HAP-1 (cell line): ENCODE measurements at regions not wholly inside any gene's neighbourhood (a gene's known extent, or its start where the extent isn't known, plus 50 kb on each side); places are given as distances from the start of the nearest gene placed in this dataset.

ENCODE experiments used
- DNase-seq, 2 experiments: peaks; one replicate each; pipeline ENCODE4 v3.0.0-alpha.2; 2016 to 2020; ENCODE audit warnings: low spot score in 2 of 2
- H3K27me3 ChIP-seq: fragments of 250-450 bp; sonication (Bioruptor Pico); 2 replicates; pipeline ENCODE4 v1.5.1; 2020; ENCODE audit warnings: low read depth, mild to moderate bottlenecking, moderate library complexity
- H3K36me3 ChIP-seq: fragments of 250-450 bp; sonication (Bioruptor Pico); replicated peaks from 2 replicates; pipeline ENCODE4 v1.5.1; 2020; ENCODE audit warnings: mild to moderate bottlenecking
- H3K4me1 ChIP-seq: fragments of 250-450 bp; sonication (Bioruptor Pico); 2 replicates; pipeline ENCODE4 v1.5.1; 2020; ENCODE audit warnings: mild to moderate bottlenecking
- H3K4me3 ChIP-seq: fragments of 250-450 bp; sonication (Bioruptor Pico); 2 replicates; pipeline ENCODE4 v1.5.1; 2020; ENCODE audit warnings: mild to moderate bottlenecking, moderate library complexity
- H3K9me3 ChIP-seq: fragments of 250-450 bp; sonication (Bioruptor Pico); 2 replicates; pipeline ENCODE4 v1.5.1; 2020; ENCODE audit warnings: mild to moderate bottlenecking, moderate library complexity
- in situ Hi-C: fragments of 300-500 bp; cut with MboI; formaldehyde crosslinking; loops from 3 replicates; pipeline ENCODE4 v1.14.3; 2020; ENCODE audit warnings: low sequenced_read_pairs, inconsistent platforms, mixed read lengths

DNA sequence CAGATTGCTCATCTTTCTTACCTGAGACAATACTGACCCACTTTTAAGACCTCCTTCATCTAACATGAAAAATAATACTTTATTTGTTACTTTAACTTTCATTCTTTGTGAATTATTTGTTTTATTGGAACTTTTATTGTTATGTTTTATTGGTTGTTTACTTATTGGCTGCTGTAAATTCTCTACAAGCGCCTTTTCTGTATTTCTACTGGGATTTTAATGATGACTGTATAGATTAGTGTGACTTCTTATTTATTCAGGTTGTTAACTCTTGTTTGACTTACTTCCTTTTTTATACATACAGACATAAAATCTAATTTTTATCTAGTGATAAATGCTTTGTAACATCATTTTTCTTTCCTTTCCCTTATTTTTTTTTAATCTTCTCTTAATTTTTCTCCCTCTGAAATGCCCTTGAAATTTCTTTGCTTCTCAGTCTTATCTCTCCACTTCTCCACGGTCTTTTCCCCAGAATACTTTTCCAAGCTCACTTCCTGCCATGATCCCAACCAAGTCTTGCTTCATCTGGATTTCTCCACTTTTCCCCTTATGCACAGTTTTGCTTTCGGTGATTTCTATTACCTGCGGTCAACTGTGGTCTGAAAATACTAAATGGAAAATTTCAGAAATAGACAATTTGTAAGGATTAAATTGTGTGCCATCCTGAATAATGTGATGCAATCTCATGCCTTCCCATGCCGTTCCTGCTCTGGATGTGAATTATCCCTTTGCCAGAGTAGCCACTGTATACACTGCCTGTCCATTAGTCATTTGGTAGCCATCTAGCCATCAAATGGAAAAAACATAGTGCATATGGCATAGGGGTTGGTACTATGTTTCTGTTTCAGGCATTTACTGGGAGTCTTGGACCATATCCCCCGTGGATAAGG, 265.9 kb downstream of the PRL start:
- Histone ChIP-seq H3K36me3 (no peaks in the 10 kb centered on the region), H3K4me3 (no peak overlapping the region), H3K27me3 (no peaks in the 10 kb centered on the region), H3K9me3 (no peaks in the 10 kb centered on the region), H3K4me1 (peaks cover 4% of the 10 kb centered on the region)
- in situ Hi-C loops, result no loop called here
- DNase-seq, result no peak

DNA sequence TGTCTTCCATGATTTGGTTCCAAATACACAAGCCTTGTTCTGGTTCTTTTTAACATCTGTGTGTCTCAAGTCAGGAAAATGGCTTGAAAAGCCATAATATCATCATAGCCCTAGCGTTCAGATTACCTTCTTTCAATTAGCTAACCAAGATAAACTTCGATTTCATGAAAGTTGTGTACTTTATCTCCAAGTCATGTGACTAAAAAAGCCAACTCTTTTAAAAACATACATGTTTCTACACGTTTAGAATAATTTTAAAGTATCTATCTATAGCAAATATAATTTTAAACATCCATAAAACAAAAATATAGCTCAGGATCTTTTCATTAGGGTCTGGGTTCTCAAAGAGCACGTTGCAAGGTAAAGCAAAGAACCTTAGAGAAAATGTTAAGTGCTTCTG, 261.1 kb downstream of the PRL start:
- no peak overlapping the region for H3K4me3 ChIP-seq
- in situ Hi-C loops, result no loop called here
- H3K4me1 ChIP-seq, result no peaks in the 10 kb centered on the region
- no peaks in the 10 kb centered on the region for H3K36me3 ChIP-seq
- H3K9me3 ChIP-seq, result no peaks in the 10 kb centered on the region
- no peaks in the 10 kb centered on the region for H3K27me3 ChIP-seq
- DNase-seq, result no peak

DNA sequence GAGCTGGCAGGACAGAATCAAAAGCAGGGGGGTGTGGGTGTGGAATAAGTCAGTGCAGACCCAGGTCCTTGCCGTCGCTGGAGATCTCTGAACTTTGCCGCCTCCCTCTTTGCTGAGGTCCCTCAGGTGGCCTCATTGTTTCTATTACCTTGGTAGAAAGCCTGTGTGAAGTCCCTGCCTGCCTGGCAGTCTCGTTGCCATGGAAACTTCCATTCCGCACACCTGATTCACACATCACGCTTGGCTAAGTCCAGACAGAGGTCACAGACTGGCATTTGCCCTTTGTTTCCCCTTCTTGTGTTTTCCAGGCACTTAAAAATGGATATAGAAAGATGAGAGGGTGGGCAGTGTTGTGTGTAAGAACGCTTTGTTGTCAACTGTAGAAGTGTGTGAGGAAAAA, 260.6 kb downstream of the PRL start:
- Histone ChIP-seq H3K4me1 (no peaks in the 10 kb centered on the region), H3K4me3 (no peak overlapping the region), H3K36me3 (no peaks in the 10 kb centered on the region), H3K9me3 (no peaks in the 10 kb centered on the region), H3K27me3 (no peaks in the 10 kb centered on the region)
- in situ Hi-C loops, result no loop called here
- no peak for DNase-seq

DNA sequence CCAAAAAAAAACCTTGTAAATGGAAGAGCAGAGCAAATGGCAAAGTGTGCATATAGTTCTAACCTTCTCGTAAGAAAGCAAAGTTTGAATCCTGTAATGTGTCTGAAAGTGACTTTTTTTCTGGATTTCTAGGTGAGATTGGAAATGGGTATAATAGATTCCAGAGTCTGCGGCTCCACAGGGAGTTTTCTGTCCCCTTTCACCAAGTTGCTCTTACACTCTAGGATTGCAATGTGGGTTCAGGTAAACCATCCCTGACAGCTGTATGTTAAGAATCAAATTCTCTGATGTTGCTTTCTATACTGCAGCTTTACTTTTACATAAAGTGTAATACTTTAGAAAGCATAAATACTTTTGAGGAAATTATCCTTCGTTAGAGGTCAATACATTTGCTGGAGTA, 260.1 kb downstream of the PRL start:
- DNase-seq, result no peak
- Histone ChIP-seq H3K27me3 (no peaks in the 10 kb centered on the region), H3K4me1 (no peaks in the 10 kb centered on the region), H3K9me3 (no peaks in the 10 kb centered on the region), H3K4me3 (no peak overlapping the region), H3K36me3 (no peaks in the 10 kb centered on the region)
- in situ Hi-C loops, result no loop called here

DNA sequence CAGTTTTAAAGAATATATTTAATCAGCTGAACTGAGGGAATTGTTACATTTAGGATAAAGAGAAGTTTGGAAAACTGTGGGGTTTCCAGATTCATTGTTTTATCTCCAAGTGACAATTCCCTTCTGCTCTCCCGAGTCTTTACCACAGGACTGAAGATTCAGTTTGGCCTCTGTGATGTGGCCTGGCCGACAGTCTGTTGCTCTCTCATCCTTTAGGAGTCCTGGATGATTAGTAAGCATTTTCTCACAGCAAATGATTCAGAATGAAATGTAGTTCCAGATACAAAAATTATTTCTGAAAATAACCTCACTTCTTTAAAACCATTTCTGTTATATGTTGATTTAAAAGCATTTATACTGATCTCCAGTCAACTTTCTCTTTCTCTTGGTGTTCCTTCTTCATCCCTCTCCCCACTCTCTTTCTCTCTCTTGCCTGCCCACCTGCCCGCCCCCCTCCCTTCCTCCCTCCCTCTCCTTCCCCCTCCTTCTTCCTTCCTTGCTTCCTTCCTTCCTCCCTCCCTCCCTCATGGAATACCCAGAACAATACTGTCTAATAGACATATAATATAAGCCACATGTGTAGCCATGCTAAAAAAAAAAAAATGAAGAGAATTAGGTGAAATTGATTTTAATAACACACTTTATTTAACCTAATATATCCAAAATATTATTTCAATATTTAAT, 254.9 kb downstream of the PRL start:
- no peak overlapping the region for H3K4me3 ChIP-seq
- no peaks in the 10 kb centered on the region for H3K9me3 ChIP-seq
- DNase-seq, result no peak
- H3K27me3 ChIP-seq, result no peaks in the 10 kb centered on the region
- in situ Hi-C loops, result no loop called here
- no peaks in the 10 kb centered on the region for H3K36me3 ChIP-seq
- H3K4me1 ChIP-seq, result no peaks in the 10 kb centered on the region

DNA sequence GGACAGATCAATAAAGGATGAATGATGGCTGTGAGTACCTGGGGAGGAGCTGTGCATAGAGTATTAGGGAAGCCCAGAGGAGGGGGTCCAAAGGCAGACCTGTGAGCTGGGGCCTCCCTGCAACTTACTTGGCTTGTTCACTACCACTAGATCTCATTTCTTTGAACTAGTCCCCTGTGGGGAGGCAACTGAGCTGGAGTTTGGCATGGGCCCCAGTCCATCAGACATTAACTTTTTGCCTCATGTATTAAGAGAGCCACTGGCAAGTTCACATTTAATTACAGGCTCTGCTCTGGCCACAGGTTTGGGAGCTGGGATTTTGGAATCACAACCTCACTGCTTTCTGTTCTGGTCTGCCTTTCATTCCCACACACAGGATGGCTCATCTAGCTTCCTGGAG, 254.1 kb downstream of the PRL start:
- no peaks in the 10 kb centered on the region for H3K9me3 ChIP-seq
- H3K4me3 ChIP-seq, result no peak overlapping the region
- in situ Hi-C loops, result no loop called here
- no peak for DNase-seq
- H3K4me1 ChIP-seq, result no peaks in the 10 kb centered on the region
- H3K27me3 ChIP-seq, result no peaks in the 10 kb centered on the region
- no peaks in the 10 kb centered on the region for H3K36me3 ChIP-seq

DNA sequence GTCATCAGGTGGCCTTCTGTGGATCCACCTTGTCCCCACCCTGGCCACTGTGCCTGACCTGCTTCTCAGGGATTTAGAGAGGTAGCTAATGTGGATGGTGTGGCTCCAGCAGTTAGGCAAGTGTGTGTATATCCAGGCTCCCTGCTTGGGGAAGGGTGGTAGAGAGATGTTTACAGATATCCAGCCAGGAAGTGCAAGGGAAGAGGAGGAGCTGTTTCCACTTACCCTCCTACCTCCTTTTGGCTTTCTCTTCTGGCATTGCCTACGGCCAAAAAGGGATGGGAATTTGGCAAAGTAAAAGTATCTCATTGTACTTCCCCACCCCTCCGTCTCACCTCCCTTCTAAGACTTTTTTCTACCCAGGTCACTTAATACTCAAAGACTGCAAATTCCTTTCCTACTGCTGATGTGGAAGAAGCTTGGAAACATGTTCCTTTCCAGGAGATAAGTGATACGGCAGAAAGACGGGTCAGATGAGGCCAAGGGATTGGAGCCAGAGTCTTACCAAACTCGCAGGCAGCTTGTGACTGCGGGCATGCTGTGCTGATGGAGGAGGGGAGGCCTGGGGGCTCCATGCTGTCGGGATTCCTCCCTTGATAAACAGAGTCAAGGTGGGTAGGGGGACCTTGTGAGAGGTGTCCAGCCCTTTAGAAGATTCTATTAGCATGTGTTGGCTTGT, 253.4 kb downstream of the PRL start:
- no peak overlapping the region for H3K4me3 ChIP-seq
- no peaks in the 10 kb centered on the region for H3K27me3 ChIP-seq
- H3K4me1 ChIP-seq, result no peaks in the 10 kb centered on the region
- in situ Hi-C loops, result no loop called here
- DNase-seq, result no peak
- H3K9me3 ChIP-seq, result no peaks in the 10 kb centered on the region
- no peaks in the 10 kb centered on the region for H3K36me3 ChIP-seq

DNA sequence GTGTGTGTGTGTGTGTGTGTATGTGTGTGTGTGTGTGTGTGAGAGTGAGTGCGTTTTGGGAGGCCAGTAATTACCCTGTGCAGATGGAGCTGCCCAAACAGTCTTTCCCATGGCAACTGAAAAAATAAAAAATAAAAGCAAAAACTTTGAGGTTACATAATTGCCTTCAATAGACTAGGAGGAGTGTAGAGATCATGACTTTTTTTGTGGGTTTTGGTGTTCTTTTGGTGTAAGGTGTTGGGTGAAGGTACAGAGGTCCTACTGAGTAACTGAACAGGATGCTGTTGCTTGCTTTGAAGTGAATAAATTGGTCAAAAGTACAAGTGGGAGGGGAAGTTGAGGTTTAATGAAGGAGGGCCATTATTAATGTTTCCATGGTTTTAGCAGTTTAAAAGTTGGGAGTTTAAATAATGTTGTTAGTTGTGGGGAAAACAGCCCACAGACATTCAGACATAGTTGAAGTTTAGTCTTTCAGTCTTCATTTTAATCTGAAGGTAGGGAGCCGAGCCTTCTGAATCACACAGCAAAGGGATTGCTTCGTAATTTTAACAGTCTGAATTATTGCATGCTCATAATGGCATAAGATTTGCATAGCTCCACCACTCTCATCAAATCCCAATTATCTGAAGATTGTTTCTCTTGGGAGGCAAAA, 251.4 kb downstream of the PRL start:
- in situ Hi-C loops, result no loop called here
- no peaks in the 10 kb centered on the region for H3K4me1 ChIP-seq
- H3K36me3 ChIP-seq, result no peaks in the 10 kb centered on the region
- H3K4me3 ChIP-seq, result no peak overlapping the region
- DNase-seq, result no peak
- no peaks in the 10 kb centered on the region for H3K27me3 ChIP-seq
- H3K9me3 ChIP-seq, result no peaks in the 10 kb centered on the region

DNA sequence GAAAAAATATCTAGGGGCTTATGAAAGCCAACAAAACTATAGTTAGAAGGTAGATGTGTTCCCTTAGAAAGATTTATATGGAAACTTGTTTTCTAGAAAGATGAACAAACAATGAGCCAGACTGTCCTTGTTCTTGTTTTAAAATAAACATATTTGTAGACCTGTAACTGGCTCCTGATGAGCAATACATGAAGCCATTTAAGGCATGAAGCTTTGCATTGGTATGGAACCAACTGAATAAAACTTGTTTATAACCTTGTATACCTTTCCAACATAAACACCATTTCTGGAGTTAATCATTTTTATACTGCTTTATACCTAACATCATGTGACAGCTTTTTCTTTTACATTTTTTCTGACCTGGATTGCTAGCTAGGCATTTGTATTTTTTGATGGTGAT, 247.8 kb downstream of the PRL start:
- Histone ChIP-seq H3K4me1 (no peaks in the 10 kb centered on the region), H3K9me3 (no peaks in the 10 kb centered on the region), H3K4me3 (no peak overlapping the region), H3K27me3 (no peaks in the 10 kb centered on the region), H3K36me3 (no peaks in the 10 kb centered on the region)
- in situ Hi-C loops, result no loop called here
- DNase-seq, result no peak

DNA sequence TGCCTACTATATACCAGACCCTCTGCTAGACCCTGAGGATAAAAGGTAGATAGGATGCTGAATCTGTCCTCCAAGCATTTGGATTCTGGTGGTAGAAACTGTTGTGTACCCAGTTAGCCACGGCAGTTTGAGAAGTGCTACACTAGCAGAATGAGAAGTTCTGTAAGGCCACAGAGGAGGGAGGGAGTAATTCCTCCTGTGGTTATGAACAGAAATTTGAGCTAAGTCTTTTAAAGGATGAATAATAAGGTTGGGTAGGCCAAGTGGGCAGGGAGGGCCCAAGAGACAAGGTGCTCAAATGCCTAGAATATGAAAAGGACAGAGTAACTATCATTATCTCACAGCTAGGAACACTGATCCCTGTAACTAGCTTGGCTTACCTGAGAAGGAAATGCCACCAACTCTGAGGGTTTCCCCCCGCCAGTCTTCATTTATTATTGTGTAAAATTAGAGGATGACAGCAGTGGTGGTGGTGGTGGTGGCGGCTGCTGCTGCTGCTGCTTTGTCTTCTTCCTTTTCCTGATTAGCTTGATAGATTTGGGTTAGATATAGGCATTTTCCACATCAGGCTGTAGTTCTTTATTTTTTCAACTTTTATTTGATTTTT, 243.3 kb downstream of the PRL start:
- 0 out of 2 replicates have a peak, but pooled peaks cover 2% of the 10 kb centered on the region for H3K9me3 ChIP-seq
- H3K4me1 ChIP-seq, result no peaks in the 10 kb centered on the region
- H3K36me3 ChIP-seq, result no peaks in the 10 kb centered on the region
- no peak overlapping the region for H3K4me3 ChIP-seq
- no peak for DNase-seq
- no peaks in the 10 kb centered on the region for H3K27me3 ChIP-seq
- in situ Hi-C loops, result no loop called here

DNA sequence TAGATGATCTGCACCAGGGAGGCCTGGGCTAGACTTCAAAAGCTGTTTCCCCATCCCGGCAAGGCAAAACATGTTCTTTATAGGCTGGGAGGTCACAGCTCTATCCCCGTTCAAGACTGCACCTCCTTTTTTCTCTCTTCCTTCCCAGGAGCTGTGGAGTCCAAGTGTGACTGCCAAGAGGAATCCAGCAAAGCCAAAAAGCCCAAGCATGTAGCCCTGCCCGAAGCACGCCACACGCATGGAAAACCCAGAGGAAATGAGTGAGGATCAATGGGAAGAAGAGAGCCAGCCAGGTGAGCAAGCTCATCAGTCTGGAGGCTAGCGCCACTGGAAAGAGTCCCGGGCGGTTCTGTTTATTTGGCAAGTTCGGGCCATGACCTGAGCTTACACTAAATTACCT, 240.4 kb downstream of the PRL start:
- in situ Hi-C loops, result no loop called here
- DNase-seq, result no peak
- no peak overlapping the region for H3K4me3 ChIP-seq
- no peaks in the 10 kb centered on the region for H3K36me3 ChIP-seq
- H3K27me3 ChIP-seq, result no peaks in the 10 kb centered on the region
- H3K4me1 ChIP-seq, result no peaks in the 10 kb centered on the region
- 0 out of 2 replicates have a peak, but pooled peaks cover 2% of the 10 kb centered on the region for H3K9me3 ChIP-seq

DNA sequence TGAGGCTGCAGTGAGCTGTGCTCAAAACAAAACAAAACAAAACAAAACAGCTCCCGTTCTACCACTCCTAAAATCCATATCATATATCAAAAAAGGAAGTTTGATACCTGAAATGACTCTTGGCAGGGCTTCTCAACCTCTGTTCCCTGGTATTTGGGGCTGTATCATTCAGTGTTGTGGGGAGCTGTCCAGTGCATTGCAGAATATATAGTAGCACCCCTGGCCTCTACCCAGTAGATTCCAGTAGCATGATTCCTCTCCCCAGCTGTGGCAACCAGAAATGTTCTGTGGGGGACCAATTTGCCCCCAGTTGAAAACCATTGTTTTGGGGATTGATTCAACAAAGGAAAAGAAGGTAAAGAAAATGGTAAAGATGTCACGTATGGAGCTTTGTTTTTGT, 238.9 kb downstream of the PRL start:
- H3K36me3 ChIP-seq, result no peaks in the 10 kb centered on the region
- in situ Hi-C loops, result no loop called here
- H3K4me1 ChIP-seq, result no peaks in the 10 kb centered on the region
- 0 out of 2 replicates have a peak, but pooled peaks cover 2% of the 10 kb centered on the region for H3K9me3 ChIP-seq
- DNase-seq, result no peak
- no peaks in the 10 kb centered on the region for H3K27me3 ChIP-seq
- no peak overlapping the region for H3K4me3 ChIP-seq

DNA sequence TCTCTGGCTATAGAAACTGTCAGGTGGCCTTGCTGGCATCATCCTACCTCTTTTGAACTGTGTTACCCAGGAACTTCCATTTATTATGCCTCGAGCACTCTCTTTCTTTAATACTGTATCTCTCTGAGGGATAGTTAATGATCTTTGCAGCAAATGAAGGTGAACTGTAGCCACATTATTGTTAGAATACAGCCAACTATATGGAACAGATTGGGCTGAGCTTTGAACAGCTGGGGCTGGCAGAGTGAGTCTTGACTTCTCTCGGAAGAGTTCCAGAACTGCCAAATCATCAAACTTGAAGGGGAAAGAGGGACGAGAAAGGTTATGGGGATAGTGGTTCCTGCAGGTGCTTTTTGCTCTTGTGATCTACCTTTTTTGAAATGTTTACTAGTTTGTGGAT, 237.7 kb downstream of the PRL start:
- in situ Hi-C loops, result no loop called here
- Histone ChIP-seq H3K27me3 (no peaks in the 10 kb centered on the region), H3K4me3 (no peak overlapping the region), H3K36me3 (no peaks in the 10 kb centered on the region), H3K4me1 (no peaks in the 10 kb centered on the region), H3K9me3 (0 out of 2 replicates have a peak, but pooled peaks cover 2% of the 10 kb centered on the region)
- no peak for DNase-seq
